Esophagus squamous epithelium (tissue), 5 donors: ENCODE measurements at regions not wholly inside any gene's neighbourhood (a gene's known extent, or its start where the extent isn't known, plus 50 kb on each side); places are given as distances from the start of the nearest gene placed in this dataset.
"Not testable (repeated sequence)": the region's sequence is repeated elsewhere in the genome, so short reads cannot be mapped to it uniquely, and the experiment has no call there.

ENCODE experiments used
- DNase-seq: peaks from one replicate; lab custom pipeline; 2025; lab: John Stamatoyannopoulos, UW
- H3K27ac ChIP-seq, 4 donors: fragments of 200-600 bp; sonication (generic); one replicate each; pipeline ENCODE4 v1.5.1; 2016 to 2019; ENCODE audit warnings: mild to moderate bottlenecking in 1 of 4
- H3K27me3 ChIP-seq, 4 donors: fragments of 200-600 bp; sonication (generic); 1 replicate in 3 of 4; 2 replicates in 1 of 4; pipeline versions ENCODE4 v1.5.1 to v1.6.0; 2017 to 2021; ENCODE audit warnings: antibody characterized with exemption in 1 of 4
- H3K36me3 ChIP-seq, 3 donors: fragments of 200-600 bp; sonication (generic); one replicate each; pipeline ENCODE4 v1.5.1; 2016 to 2019
- H3K4me1 ChIP-seq, 3 donors: fragments of 200-600 bp; sonication (generic); one replicate each; pipeline ENCODE4 v1.5.1; 2017 to 2019
- H3K4me3 ChIP-seq, 4 donors: fragments of 200-600 bp; sonication (generic); 1 replicate in 3 of 4; 2 replicates in 1 of 4; pipeline ENCODE4 v1.5.1; 2016 to 2019; ENCODE audit warnings: mild to moderate bottlenecking in 2 of 4, moderate library complexity in 1 of 4
- H3K9me3 ChIP-seq, 3 donors: fragments of 200-600 bp; sonication (generic); one replicate each; pipeline ENCODE4 v1.5.1; 2016 to 2019
- POLR2A ChIP-seq, 4 donors: fragments of 450-650 bp; IDR thresholded peaks; one replicate each; pipeline ENCODE4 v1.6.1; 2017; ENCODE audit warnings: antibody characterized with exemption in 4 of 4, mild to moderate bottlenecking in 4 of 4, moderate library complexity in 3 of 4
- WGBS, 2 donors: methylation state at CpG; one replicate each; pipeline ENCODE4 v1.1.5; 2018; 5-methylcytosine and 5-hydroxymethylcytosine counted together
- intact Hi-C: fragments of 100-400 bp; cut with DNase I; formaldehyde crosslinking; loops from one replicate; pipeline ENCODE4 v1.15.0; 2022
- TF ChIP-seq, protein P1 (sequence below), 6 experiments: fragments of 450-650 bp in 4 of 6; fragments of 200-600 bp in 2 of 6; sonication (generic) in 2 of 6; IDR thresholded peaks; one replicate each; pipeline ENCODE4 v1.5.1; 2016 to 2019; ENCODE audit warnings: antibody characterized with exemption in 6 of 6, mild to moderate bottlenecking in 4 of 6, moderate library complexity in 4 of 6
- donor health status: DM: yes; HTN: yes; CAD: no.

DNA sequence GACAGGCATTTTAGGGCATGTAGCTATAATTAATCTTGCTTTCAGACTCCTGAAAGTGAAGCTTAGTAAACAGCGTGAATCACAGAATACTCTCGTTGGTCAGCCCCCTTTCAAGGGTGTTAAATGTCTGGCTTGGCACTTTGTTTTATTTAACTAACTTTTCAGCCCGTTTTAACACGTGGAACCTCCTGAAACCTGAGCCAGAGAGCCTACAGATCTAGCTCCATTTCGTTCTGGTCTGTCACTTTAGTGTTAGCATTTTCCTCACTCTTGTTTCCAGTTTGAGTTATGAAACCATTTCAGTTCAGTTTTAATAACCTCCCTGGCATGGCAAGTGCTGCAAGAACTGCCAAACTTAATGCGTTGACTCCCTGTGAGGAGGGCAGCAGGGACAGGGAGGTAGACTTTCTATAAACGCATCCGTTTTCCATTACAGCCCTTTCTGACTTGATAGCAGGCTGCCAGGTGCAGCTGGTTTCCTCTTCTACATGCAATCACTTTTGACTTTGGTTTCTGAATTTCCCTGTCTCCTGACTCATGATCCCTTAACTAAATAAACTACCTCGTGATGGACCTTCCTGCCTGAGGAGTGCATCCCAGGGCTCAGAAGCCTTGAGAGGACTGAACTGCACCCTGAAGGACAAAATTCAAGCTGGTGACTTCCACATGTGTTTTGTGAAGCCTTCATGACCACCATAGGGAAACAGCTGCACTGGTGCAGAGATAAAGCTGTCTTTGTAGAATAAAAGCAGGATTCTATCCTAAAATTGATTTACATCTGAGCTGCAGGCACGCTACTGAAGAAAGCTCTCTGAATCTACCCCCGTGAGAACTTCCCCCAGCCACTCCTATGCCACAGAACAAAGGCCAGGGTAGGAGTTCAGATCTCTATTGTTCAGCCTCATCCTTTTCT is 192.6 kb downstream of the DLEU7 start:
- H3K27me3 ChIP-seq: no peaks in the 10 kb centered on the region
- no peak overlapping the region for H3K4me3 ChIP-seq
- no peaks in the 10 kb centered on the region for H3K36me3 ChIP-seq
- no peak overlapping the region for H3K27ac ChIP-seq
- intact Hi-C loops: no loop called here
- DNase-seq: no peak
- no peaks in the 10 kb centered on the region for H3K9me3 ChIP-seq
- TF ChIP-seq, protein P1, sequence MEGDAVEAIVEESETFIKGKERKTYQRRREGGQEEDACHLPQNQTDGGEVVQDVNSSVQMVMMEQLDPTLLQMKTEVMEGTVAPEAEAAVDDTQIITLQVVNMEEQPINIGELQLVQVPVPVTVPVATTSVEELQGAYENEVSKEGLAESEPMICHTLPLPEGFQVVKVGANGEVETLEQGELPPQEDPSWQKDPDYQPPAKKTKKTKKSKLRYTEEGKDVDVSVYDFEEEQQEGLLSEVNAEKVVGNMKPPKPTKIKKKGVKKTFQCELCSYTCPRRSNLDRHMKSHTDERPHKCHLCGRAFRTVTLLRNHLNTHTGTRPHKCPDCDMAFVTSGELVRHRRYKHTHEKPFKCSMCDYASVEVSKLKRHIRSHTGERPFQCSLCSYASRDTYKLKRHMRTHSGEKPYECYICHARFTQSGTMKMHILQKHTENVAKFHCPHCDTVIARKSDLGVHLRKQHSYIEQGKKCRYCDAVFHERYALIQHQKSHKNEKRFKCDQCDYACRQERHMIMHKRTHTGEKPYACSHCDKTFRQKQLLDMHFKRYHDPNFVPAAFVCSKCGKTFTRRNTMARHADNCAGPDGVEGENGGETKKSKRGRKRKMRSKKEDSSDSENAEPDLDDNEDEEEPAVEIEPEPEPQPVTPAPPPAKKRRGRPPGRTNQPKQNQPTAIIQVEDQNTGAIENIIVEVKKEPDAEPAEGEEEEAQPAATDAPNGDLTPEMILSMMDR (IDR thresholded peaks at IDR 0.05): no peak
- no peak for TF ChIP-seq POLR2A (IDR thresholded peaks at IDR 0.05)
- peaks cover 0 to 11% (median 0%) of the 10 kb centered on the region in 3 donors for H3K4me1 ChIP-seq
- WGBS, 2 donors: 26 to 37% methylated on average over 11 of the region's 11 CpGs

DNA sequence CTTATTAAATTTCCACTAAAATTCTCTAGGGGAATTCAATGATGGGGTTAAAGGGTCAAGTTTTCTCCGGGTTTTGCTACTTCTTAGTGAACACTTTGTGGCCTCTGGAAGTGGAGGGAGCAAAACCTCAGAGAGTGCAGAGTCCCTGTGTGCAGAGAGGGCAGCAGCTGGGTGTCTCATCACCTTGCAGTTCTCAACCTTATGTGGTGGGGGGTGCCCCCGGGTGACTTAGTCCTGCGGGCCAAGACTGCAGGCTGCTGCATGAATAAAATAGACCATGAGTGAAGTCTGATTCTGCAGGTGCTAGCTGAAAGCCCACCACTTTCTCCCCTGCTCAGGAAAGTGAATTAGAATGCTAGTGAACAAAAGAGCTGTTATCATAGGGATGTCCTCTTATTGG is 191.6 kb downstream of the DLEU7 start:
- peaks cover 0 to 11% (median 0%) of the 10 kb centered on the region in 3 donors for H3K4me1 ChIP-seq
- intact Hi-C loops: no loop called here
- no peaks in the 10 kb centered on the region for H3K27me3 ChIP-seq
- WGBS, 2 donors: 69 to 94% methylated on average over 1 to 3 of the region's 3 CpGs
- no peaks in the 10 kb centered on the region for H3K36me3 ChIP-seq
- TF ChIP-seq, protein P1 (IDR thresholded peaks at IDR 0.05): no peak
- no peak for TF ChIP-seq POLR2A (IDR thresholded peaks at IDR 0.05)
- no peak for DNase-seq
- H3K27ac ChIP-seq: no peak overlapping the region
- H3K9me3 ChIP-seq: no peaks in the 10 kb centered on the region
- H3K4me3 ChIP-seq: no peak overlapping the region

DNA sequence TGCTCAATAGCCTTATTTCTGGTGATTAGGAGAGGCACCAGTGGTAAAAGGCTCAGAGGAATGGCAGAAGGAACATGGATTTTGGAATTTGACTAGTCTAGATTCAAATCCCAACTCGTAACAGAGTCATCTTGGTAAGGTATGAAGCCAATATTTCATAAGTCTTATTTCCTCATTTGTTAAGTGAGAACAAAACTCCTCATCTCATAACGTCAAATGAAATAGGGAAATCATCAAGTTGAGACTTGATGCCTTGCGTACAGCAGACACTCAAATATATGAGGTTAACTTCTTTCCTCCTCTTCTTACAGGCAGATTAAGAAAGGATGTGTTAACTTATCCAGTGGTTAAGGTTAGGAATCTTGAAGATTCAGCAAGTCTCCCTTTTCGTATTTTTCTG is 189.2 kb downstream of the DLEU7 start:
- no peak overlapping the region for H3K27ac ChIP-seq

DNA sequence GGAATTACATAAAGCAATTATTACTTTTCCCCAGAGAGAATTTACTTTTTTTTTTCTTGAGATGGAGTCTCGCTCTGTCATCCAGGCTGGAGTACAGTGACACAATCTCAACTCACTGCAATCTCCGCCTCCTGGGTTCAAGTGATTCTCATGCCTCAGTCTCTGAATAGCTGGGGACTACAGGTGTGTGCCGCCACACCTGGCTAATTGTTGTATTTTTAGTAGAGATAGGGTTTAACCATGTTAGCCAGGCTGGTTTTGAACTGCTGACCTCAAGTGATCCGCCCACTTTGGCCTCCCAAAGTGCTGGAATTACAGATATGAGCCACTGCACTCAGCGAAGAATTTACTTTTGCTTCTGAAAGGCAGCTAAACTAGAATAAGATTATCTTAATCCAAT is 181.6 kb downstream of the DLEU7 start:
- WGBS, 2 donors: 96 to 98% methylated on average over 4 to 5 of the region's 5 CpGs
- not testable (repeated sequence) for H3K27me3 ChIP-seq, DNase-seq, H3K4me3 ChIP-seq, H3K4me1 ChIP-seq, H3K9me3 ChIP-seq, H3K27ac ChIP-seq, H3K36me3 ChIP-seq
- intact Hi-C loops: loop anchor here (10.0 kb wide), 1 partner anchor 123 kb away; no protein-coding TSS in a partner anchor

More for the DNA sequence above, 189.2 kb downstream of the DLEU7 start:
- peaks cover 0 to 11% (median 0%) of the 10 kb centered on the region in 3 donors for H3K4me1 ChIP-seq
- no peak for TF ChIP-seq POLR2A (IDR thresholded peaks at IDR 0.05)
- TF ChIP-seq, protein P1 (IDR thresholded peaks at IDR 0.05): no peak
- H3K27me3 ChIP-seq: no peaks in the 10 kb centered on the region
- no peaks in the 10 kb centered on the region for H3K9me3 ChIP-seq
- no peak overlapping the region for H3K4me3 ChIP-seq
- H3K36me3 ChIP-seq: no peaks in the 10 kb centered on the region
- intact Hi-C loops: no loop called here
- WGBS, 2 donors: 63 to 69% methylated on average over 4 of the region's 4 CpGs
- DNase-seq: no peak

DNA sequence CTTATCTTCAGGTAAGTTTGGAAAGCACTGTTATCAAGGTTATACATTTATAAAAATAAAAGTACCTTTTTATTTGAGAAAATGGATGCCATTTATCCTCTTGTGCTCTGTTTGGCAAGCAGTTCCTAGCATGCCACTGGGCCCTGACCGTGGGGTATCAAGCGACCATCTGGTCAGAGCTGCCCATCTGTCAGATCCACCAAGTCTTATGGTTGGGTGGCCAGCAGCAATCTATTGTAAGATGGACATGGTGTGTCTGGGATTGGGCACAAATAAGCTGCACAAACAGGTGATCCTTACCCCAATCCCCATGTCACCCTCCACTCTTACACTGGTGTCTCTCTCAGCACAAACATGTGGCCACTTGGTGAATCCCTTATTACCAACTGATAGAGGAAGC is 178.5 kb downstream of the DLEU7 start:
- WGBS, 2 donors: 85 to 90% methylated on average over 2 of the region's 2 CpGs
- H3K9me3 ChIP-seq: no peaks in the 10 kb centered on the region

More for the DNA sequence above, 178.5 kb downstream of the DLEU7 start:
- H3K27me3 ChIP-seq: no peaks in the 10 kb centered on the region
- H3K4me3 ChIP-seq: no peak overlapping the region
- TF ChIP-seq POLR2A (IDR thresholded peaks at IDR 0.05): no peak
- TF ChIP-seq, protein P1 (IDR thresholded peaks at IDR 0.05): no peak
- intact Hi-C loops: loop anchor here (10.0 kb wide), 1 partner anchor 120 kb away; no protein-coding TSS in a partner anchor
- H3K4me1 ChIP-seq: no peaks in the 10 kb centered on the region
- no peaks in the 10 kb centered on the region for H3K36me3 ChIP-seq
- DNase-seq: no peak
- H3K27ac ChIP-seq: no peak overlapping the region
